Mammary epithelial cell (primary cell): ENCODE measurements at regions not wholly inside any gene's neighbourhood (a gene's known extent, or its start where the extent isn't known, plus 50 kb on each side); places are given as distances from the start of the nearest gene placed in this dataset.
"Not testable (repeated sequence)": the region's sequence is repeated elsewhere in the genome, so short reads cannot be mapped to it uniquely, and the experiment has no call there.

Experiments
- EZH2 ChIP-seq: IDR thresholded peaks from 2 replicates; pipeline ENCODE4 v1.6.1; 2012; ENCODE audit warnings: low read length, inconsistent platforms, borderline replicate concordance
- TF ChIP-seq, protein P1 (sequence below), 2 donors: IDR thresholded peaks in 1 of 2; conservative IDR thresholded peaks in 1 of 2; 2 replicates each; pipeline ENCODE4 v1.5.1; 2011 to 2012; ENCODE audit warnings: inconsistent platforms in 2 of 2, low read length in 2 of 2, mild to moderate bottlenecking in 2 of 2, control low read depth in 1 of 2, low read depth in 1 of 2; ENCODE audit not compliant: insufficient read depth in 1 of 2; ENCODE audit errors: extremely low read depth in 1 of 2

DNA sequence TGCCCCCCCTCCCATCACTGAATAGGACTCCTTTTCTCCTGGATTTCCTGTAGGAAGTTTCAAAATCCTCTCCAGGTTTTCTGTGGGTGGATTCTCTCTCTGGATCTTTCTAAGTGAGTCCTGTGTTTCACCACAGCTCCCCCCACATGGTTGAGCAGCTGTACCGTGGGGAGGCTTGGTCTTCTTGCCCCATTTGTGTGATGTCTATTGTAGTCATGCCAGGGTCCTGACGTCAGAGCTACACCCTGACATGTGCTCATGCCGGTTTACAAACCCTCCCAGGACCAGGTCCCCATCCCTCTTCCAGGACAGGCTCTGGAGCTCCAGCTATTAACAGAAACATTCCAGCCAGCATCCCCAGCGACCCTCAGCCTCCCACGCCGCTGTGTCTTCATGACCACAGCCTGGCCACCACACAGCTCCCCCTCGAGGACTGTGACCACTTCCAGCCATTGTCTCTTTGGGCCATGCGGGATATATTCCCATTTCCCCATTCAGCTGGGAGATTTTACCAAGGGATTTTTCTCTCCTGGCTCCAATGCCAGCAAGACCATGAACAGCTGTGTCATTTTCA is 331.6 kb downstream of the CACNA1B start:
- TF ChIP-seq, protein P1, sequence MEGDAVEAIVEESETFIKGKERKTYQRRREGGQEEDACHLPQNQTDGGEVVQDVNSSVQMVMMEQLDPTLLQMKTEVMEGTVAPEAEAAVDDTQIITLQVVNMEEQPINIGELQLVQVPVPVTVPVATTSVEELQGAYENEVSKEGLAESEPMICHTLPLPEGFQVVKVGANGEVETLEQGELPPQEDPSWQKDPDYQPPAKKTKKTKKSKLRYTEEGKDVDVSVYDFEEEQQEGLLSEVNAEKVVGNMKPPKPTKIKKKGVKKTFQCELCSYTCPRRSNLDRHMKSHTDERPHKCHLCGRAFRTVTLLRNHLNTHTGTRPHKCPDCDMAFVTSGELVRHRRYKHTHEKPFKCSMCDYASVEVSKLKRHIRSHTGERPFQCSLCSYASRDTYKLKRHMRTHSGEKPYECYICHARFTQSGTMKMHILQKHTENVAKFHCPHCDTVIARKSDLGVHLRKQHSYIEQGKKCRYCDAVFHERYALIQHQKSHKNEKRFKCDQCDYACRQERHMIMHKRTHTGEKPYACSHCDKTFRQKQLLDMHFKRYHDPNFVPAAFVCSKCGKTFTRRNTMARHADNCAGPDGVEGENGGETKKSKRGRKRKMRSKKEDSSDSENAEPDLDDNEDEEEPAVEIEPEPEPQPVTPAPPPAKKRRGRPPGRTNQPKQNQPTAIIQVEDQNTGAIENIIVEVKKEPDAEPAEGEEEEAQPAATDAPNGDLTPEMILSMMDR (conservative IDR thresholded peaks at IDR 0.05 in 1 of 2, IDR thresholded peaks at IDR 0.05 in 1 of 2; ENCODE audit: extremely low read depth in 1 of 2, insufficient read depth in 1 of 2, low read depth in 1 of 2, low read length in 2 of 2), result not testable (repeated sequence)
- not testable (repeated sequence) for TF ChIP-seq EZH2
